SK-N-SH (cell line): ENCODE measurements at regions not wholly inside any gene's neighbourhood (a gene's known extent, or its start where the extent isn't known, plus 50 kb on each side); places are given as distances from the start of the nearest gene placed in this dataset.

Experiments used
- CTCF ChIA-PET: fragments of 300-600, 350-600 bp; formaldehyde crosslinking; extraction: SDS; loops from one replicate; lab custom pipeline; 2021; lab: Yijun Ruan, JAX
- POLR2A ChIA-PET: fragments of 350-600 bp; sonication (Branson Sonifier 250); formaldehyde crosslinking; extraction: SDS; loops from one replicate; lab custom pipeline; 2020; ENCODE audit warnings: antibody characterized with exemption, inconsistent platforms; lab: Yijun Ruan, JAX
- DNase-seq: peaks from one replicate; pipeline ENCODE4 v3.0.0; 2012
- H2AFZ ChIP-seq: fragments of 200-600 bp; sonication (generic); 2 replicates; pipeline ENCODE4 v1.8.1; 2016; ENCODE audit warnings: antibody characterized with exemption, mild to moderate bottlenecking, low read depth
- H3F3A ChIP-seq: fragments of 200-600 bp; sonication (generic); replicated peaks from 2 replicates; pipeline ENCODE3; 2016; ENCODE audit warnings: antibody characterized with exemption, mild to moderate bottlenecking; ENCODE audit not compliant: insufficient read depth
- H3K27ac ChIP-seq, 2 experiments: fragments of 200-500 bp in 1 of 2; fragments of 200-600 bp in 1 of 2; sonication (Bioruptor generic) in 1 of 2; sonication (generic), shearing (Covaris generic) in 1 of 2; 2 replicates each; pipeline versions ENCODE4 v1.5.1 to v1.6.1; 2014 to 2016; ENCODE audit warnings: low read depth in 2 of 2, inconsistent platforms in 1 of 2, low read length in 1 of 2, mild to moderate bottlenecking in 1 of 2, mixed read lengths in 1 of 2
- H3K27me3 ChIP-seq: fragments of 200-600 bp; sonication (generic), shearing (Covaris generic); 2 replicates; pipeline ENCODE4 v1.6.1; 2016; ENCODE audit warnings: mixed run types; ENCODE audit not compliant: insufficient read depth
- H3K36me3 ChIP-seq, 2 experiments: fragments of 200-500 bp in 1 of 2; fragments of 200-600 bp in 1 of 2; sonication (Bioruptor generic) in 1 of 2; sonication (generic) in 1 of 2; replicated peaks in 1 of 2; 2 replicates each; pipeline versions ENCODE3 to v1.5.1; 2014 to 2016; ENCODE audit warnings: low read length in 1 of 2, mild to moderate bottlenecking in 1 of 2; ENCODE audit not compliant: insufficient read depth in 2 of 2, control insufficient read depth in 1 of 2
- H3K4me1 ChIP-seq, 2 experiments: fragments of 200-500 bp in 1 of 2; fragments of 200-600 bp in 1 of 2; sonication (Bioruptor generic) in 1 of 2; sonication (generic), shearing (Covaris generic) in 1 of 2; 2 replicates each; pipeline versions ENCODE4 v1.5.1 to v1.6.1; 2014 to 2016; ENCODE audit warnings: low read depth in 1 of 2, low read length in 1 of 2, mixed run types in 1 of 2; ENCODE audit not compliant: insufficient read depth in 2 of 2, control insufficient read depth in 1 of 2
- H3K4me2 ChIP-seq: fragments of 200-600 bp; sonication (generic), shearing (Covaris generic); 2 replicates; pipeline ENCODE4 v1.6.1; 2017; ENCODE audit warnings: mixed run types
- H3K4me3 ChIP-seq, 2 experiments: fragments of 200-500 bp in 1 of 2; fragments of 200-600 bp in 1 of 2; sonication (Bioruptor generic) in 1 of 2; sonication (generic), shearing (Covaris generic) in 1 of 2; 2 replicates each; pipeline versions ENCODE4 v1.5.1 to v1.8.1; 2014 to 2016; ENCODE audit warnings: low read depth in 2 of 2, inconsistent platforms in 1 of 2, low read length in 1 of 2, mild to moderate bottlenecking in 1 of 2, mixed read lengths in 1 of 2, moderate library complexity in 1 of 2
- H3K79me2 ChIP-seq: fragments of 200-600 bp; sonication (generic); 2 replicates; pipeline ENCODE4 v1.8.1; 2017; ENCODE audit warnings: mild to moderate bottlenecking; ENCODE audit not compliant: insufficient read depth
- H3K9ac ChIP-seq: fragments of 200-600 bp; sonication (generic); 2 replicates; pipeline ENCODE4 v1.6.1; 2017; ENCODE audit warnings: mixed run types
- H3K9me2 ChIP-seq: fragments of 200-600 bp; sonication (generic); 2 replicates; pipeline ENCODE4 v1.6.1; 2017; ENCODE audit warnings: mixed run types
- H3K9me3 ChIP-seq: fragments of 200-600 bp; sonication (generic); 2 replicates; pipeline ENCODE4 v1.6.1; 2017; ENCODE audit warnings: mixed run types, mild to moderate bottlenecking, moderate library complexity
- H4K20me1 ChIP-seq: fragments of 200-600 bp; sonication (generic); 2 replicates; pipeline ENCODE4 v1.6.1; 2017; ENCODE audit warnings: mild to moderate bottlenecking, mixed run types; ENCODE audit not compliant: insufficient read depth
- CHD2 ChIP-seq: fragments of 150-350 bp; IDR thresholded peaks from 2 replicates; pipeline ENCODE4 v1.6.1; 2018; ENCODE audit warnings: low read length; ENCODE audit not compliant: partially characterized antibody
- CTCF ChIP-seq: fragments of 200-600 bp; sonication (generic); IDR thresholded peaks from 2 replicates; pipeline ENCODE4 v1.6.1; 2017; ENCODE audit warnings: antibody characterized with exemption, mild to moderate bottlenecking, moderate library complexity
- EP300 ChIP-seq, 2 experiments: IDR thresholded peaks; 2 replicates each; pipeline versions ENCODE4 v1.4.0 to v1.6.1; 2012; ENCODE audit warnings: borderline replicate concordance in 1 of 2, low read depth in 1 of 2, low read length in 1 of 2
- FOSL2 ChIP-seq: IDR thresholded peaks from 2 replicates; pipeline ENCODE4 v1.4.0; 2012; ENCODE audit warnings: low read depth, mild to moderate bottlenecking, moderate library complexity, borderline replicate concordance
- FOXM1 ChIP-seq: IDR thresholded peaks from 2 replicates; pipeline ENCODE4 v1.4.0; 2012; ENCODE audit warnings: low read depth, mild to moderate bottlenecking
- GABPA ChIP-seq: IDR thresholded peaks from 2 replicates; pipeline ENCODE4 v1.4.0; 2012; ENCODE audit warnings: low read depth, mild to moderate bottlenecking
- GATA2 ChIP-seq: sonication (generic); formaldehyde crosslinking; IDR thresholded peaks from 2 replicates; pipeline ENCODE4 v1.5.0; 2020; ENCODE audit warnings: mild to moderate bottlenecking, missing genetic modification reagents
- JUND ChIP-seq: IDR thresholded peaks from 2 replicates; pipeline ENCODE4 v1.4.0; 2012
- MAX ChIP-seq: IDR thresholded peaks from 2 replicates; pipeline ENCODE4 v1.4.0; 2012; ENCODE audit warnings: low read depth
- MEF2A ChIP-seq: IDR thresholded peaks from 2 replicates; pipeline ENCODE4 v1.4.0; 2012; ENCODE audit warnings: low read depth, borderline replicate concordance
- NFIC ChIP-seq: IDR thresholded peaks from 2 replicates; pipeline ENCODE4 v1.4.0; 2012; ENCODE audit warnings: borderline replicate concordance
- NRF1 ChIP-seq: IDR thresholded peaks from 2 replicates; pipeline ENCODE4 v1.6.1; 2012; ENCODE audit warnings: low read depth, mild to moderate bottlenecking, low read length
- POLR2AphosphoS5 ChIP-seq: IDR thresholded peaks from 2 replicates; pipeline ENCODE4 v1.6.1; 2012; ENCODE audit warnings: low read depth, low read length
- RAD21 ChIP-seq: IDR thresholded peaks from 2 replicates; pipeline ENCODE4 v1.6.1; 2012; ENCODE audit warnings: mild to moderate bottlenecking, low read length
- REST ChIP-seq: IDR thresholded peaks from 2 replicates; pipeline ENCODE4 v1.6.1; 2012; ENCODE audit warnings: mild to moderate bottlenecking, low read depth, low read length, moderate library complexity
- RFX5 ChIP-seq: IDR thresholded peaks from 2 replicates; pipeline ENCODE4 v1.6.1; 2012; ENCODE audit warnings: mild to moderate bottlenecking, improper control_type of control experiment, low read length
- SMC3 ChIP-seq: IDR thresholded peaks from 2 replicates; pipeline ENCODE4 v1.6.1; 2012; ENCODE audit warnings: low read depth, low read length, improper control_type of control experiment
- TAF1 ChIP-seq: IDR thresholded peaks from 2 replicates; pipeline ENCODE4 v1.6.1; 2012; ENCODE audit warnings: low read depth, mild to moderate bottlenecking, low read length, moderate library complexity, borderline replicate concordance
- TCF12 ChIP-seq: IDR thresholded peaks from 2 replicates; pipeline ENCODE4 v1.4.0; 2012
- TEAD4 ChIP-seq: IDR thresholded peaks from 2 replicates; pipeline ENCODE4 v1.4.0; 2012; ENCODE audit warnings: mild to moderate bottlenecking, borderline replicate concordance; ENCODE audit not compliant: insufficient read depth
- ZBTB33 ChIP-seq: IDR thresholded peaks from 2 replicates; pipeline ENCODE4 v1.4.0; 2012; ENCODE audit warnings: low read depth, borderline replicate concordance
- WGBS: methylation state at CpG from one replicate; pipeline ENCODE4 v1.1.6; 2017; ENCODE audit warnings: low lambda C conversion rate; 5-methylcytosine and 5-hydroxymethylcytosine counted together

GRCh38 chr12:87758271-87758670 lies 270.9 kb downstream of the C12orf50 start:
- no peak for DNase-seq
- Histone ChIP-seq H2AFZ (no peak overlapping the region), H3K36me3 (no peaks in the 10 kb centered on the region), H3K27me3 (no peaks in the 10 kb centered on the region), H3K27ac (no peak overlapping the region), H3K4me2 (no peak overlapping the region), H3K79me2 (no peaks in the 10 kb centered on the region), H3K4me3 (no peak overlapping the region), H3K9me3 (no peaks in the 10 kb centered on the region), H3K9ac (no peak overlapping the region), H3K9me2 (no peaks in the 10 kb centered on the region), H3F3A (no peaks in the 10 kb centered on the region), H4K20me1 (no peaks in the 10 kb centered on the region), H3K4me1 (no peaks in the 10 kb centered on the region)
- ChIA-PET POLR2A (no interaction called here), CTCF (interaction anchor here (1.4 kb wide), 1 partner anchor 90 kb away, joined by 4 read pairs; no protein-coding TSS in a partner anchor)
- TF ChIP-seq GATA2: no peak
- TF ChIP-seq POLR2AphosphoS5: no peak
- TF ChIP-seq CHD2: no peak
- TF ChIP-seq JUND: no peak

- Histone ChIP-seq H4K20me1 (no peaks in the 10 kb centered on the region), H3K9me3 (no peaks in the 10 kb centered on the region), H3K27ac (peak overlapping the region in 1 of 2 experiments; percentile 27; a peak in 1 of 4 replicates), H3F3A (no peaks in the 10 kb centered on the region), H3K9ac (no peak overlapping the region), H3K4me1 (no peaks in the 10 kb centered on the region), H3K4me2 (no peak overlapping the region), H3K36me3 (no peaks in the 10 kb centered on the region), H2AFZ (no peak overlapping the region), H3K27me3 (no peaks in the 10 kb centered on the region), H3K9me2 (no peaks in the 10 kb centered on the region), H3K79me2 (no peaks in the 10 kb centered on the region), H3K4me3 (no peak overlapping the region)
- TF ChIP-seq EP300 (IDR thresholded peaks at IDR 0.05; ENCODE audit: borderline replicate concordance in 1 of 2, low read depth in 1 of 2, low read length in 1 of 2): no peak
- TF ChIP-seq MAX: no peak
- TF ChIP-seq FOSL2: no peak
- TF ChIP-seq RAD21: no peak
- TF ChIP-seq GATA2: no peak
- no peak for TF ChIP-seq NFIC
- no peak for TF ChIP-seq TAF1
- no peak for TF ChIP-seq TCF12
- no peak for TF ChIP-seq NRF1
- TF ChIP-seq CTCF: no peak
- TF ChIP-seq MEF2A: no peak
- TF ChIP-seq SMC3: no peak
- no peak for TF ChIP-seq REST
- no peak for TF ChIP-seq ZBTB33
- no peak for TF ChIP-seq GABPA
- no peak for TF ChIP-seq RFX5
- no peak for TF ChIP-seq FOXM1
- TF ChIP-seq POLR2AphosphoS5: no peak
- TF ChIP-seq TEAD4: no peak
- ChIA-PET POLR2A (no interaction called here), CTCF (no interaction called here)
- 96% methylated on average over 3 of the region's 3 CpGs for WGBS
- DNase-seq: no peak
Measured at GRCh38 chr12:87756721-87757120, 272.5 kb downstream of the C12orf50 start.
